Smooth muscle cell (in vitro differentiated cells): ENCODE measurements at regions not wholly inside any gene's neighbourhood (a gene's known extent, or its start where the extent isn't known, plus 50 kb on each side); places are given as distances from the start of the nearest gene placed in this dataset.

Experiments used
- DNase-seq: peaks from one replicate; lab custom pipeline; 2025; ENCODE audit not compliant: unreplicated experiment; lab: John Stamatoyannopoulos, UW
- H2AFZ ChIP-seq: fragments of 200-600 bp; sonication (generic); 2 replicates; pipeline ENCODE4 v1.6.0; 2016; ENCODE audit warnings: antibody characterized with exemption, low read depth, mild to moderate bottlenecking
- H3F3A ChIP-seq: fragments of 200-600 bp; sonication (generic); 2 replicates; pipeline ENCODE4 v1.6.0; 2017; ENCODE audit warnings: antibody characterized with exemption, low read depth
- H3K27ac ChIP-seq: fragments of 200-600 bp; sonication (generic); 2 replicates; pipeline ENCODE4 v1.5.1; 2016; ENCODE audit warnings: low read depth, mild to moderate bottlenecking
- H3K27me3 ChIP-seq: fragments of 200-600 bp; sonication (generic); 2 replicates; pipeline ENCODE4 v1.6.1; 2016; ENCODE audit warnings: low read depth, mild to moderate bottlenecking
- H3K36me3 ChIP-seq: fragments of 200-600 bp; sonication (generic); 2 replicates; pipeline ENCODE4 v1.5.1; 2016; ENCODE audit warnings: low read depth
- H3K4me1 ChIP-seq: fragments of 200-600 bp; sonication (generic); 2 replicates; pipeline ENCODE4 v1.5.1; 2016; ENCODE audit warnings: low read depth
- H3K4me2 ChIP-seq: fragments of 200-600 bp; sonication (generic); 2 replicates; pipeline ENCODE4 v1.6.0; 2016; ENCODE audit warnings: mild to moderate bottlenecking
- H3K4me3 ChIP-seq: fragments of 200-600 bp; sonication (generic); 2 replicates; pipeline ENCODE4 v1.5.1; 2016; ENCODE audit warnings: mild to moderate bottlenecking
- H3K79me2 ChIP-seq: fragments of 200-600 bp; sonication (generic); 2 replicates; pipeline ENCODE4 v1.6.0; 2016; ENCODE audit warnings: low read depth, mild to moderate bottlenecking
- H3K9ac ChIP-seq: fragments of 200-600 bp; sonication (generic); 2 replicates; pipeline ENCODE4 v1.6.0; 2016; ENCODE audit warnings: low read depth
- H3K9me3 ChIP-seq: fragments of 200-600 bp; sonication (generic); replicated peaks from 2 replicates; pipeline ENCODE4 v1.5.1; 2016; ENCODE audit warnings: low read depth
- H4K20me1 ChIP-seq: fragments of 200-600 bp; sonication (generic); 2 replicates; pipeline ENCODE4 v1.6.0; 2016; ENCODE audit warnings: low read depth
- CTCF ChIP-seq: fragments of 200-600 bp; sonication (generic); IDR thresholded peaks from 2 replicates; pipeline ENCODE4 v1.5.1; 2017; ENCODE audit warnings: borderline replicate concordance, mild to moderate bottlenecking, antibody characterized with exemption; ENCODE audit not compliant: insufficient read depth, poor library complexity, severe bottlenecking
- WGBS: methylation state at CpG from one replicate; pipeline ENCODE4 v1.1.7; 2016; ENCODE audit warnings: low lambda C conversion rate; 5-methylcytosine and 5-hydroxymethylcytosine counted together

GRCh38 chr3:148191966-148192365, 505.7 kb upstream of the AGTR1 start:
- H3K4me2 ChIP-seq = no peak overlapping the region
- 91% methylated on average over 5 of the region's 5 CpGs for WGBS

GRCh38 chr3:148197061-148197460, 500.6 kb upstream of the AGTR1 start:
- Histone ChIP-seq H3K4me1 (no peaks in the 10 kb centered on the region), H3K79me2 (no peaks in the 10 kb centered on the region), H3F3A (no peaks in the 10 kb centered on the region), H3K27me3 (no peaks in the 10 kb centered on the region), H4K20me1 (no peaks in the 10 kb centered on the region), H3K36me3 (no peaks in the 10 kb centered on the region), H3K9me3 (no peaks in the 10 kb centered on the region), H3K4me3 (no peak overlapping the region), H3K9ac (no peak overlapping the region), H2AFZ (no peak overlapping the region), H3K4me2 (no peak overlapping the region), H3K27ac (no peak overlapping the region)
- DNase-seq = no peak
- 88% methylated on average over 3 of the region's 3 CpGs for WGBS
- no peak for TF ChIP-seq CTCF

More at GRCh38 chr3:148191966-148192365, 505.7 kb upstream of the AGTR1 start:
- DNase-seq = no peak
- no peaks in the 10 kb centered on the region for H3F3A ChIP-seq
- TF ChIP-seq CTCF = no peak
- no peak overlapping the region for H3K4me3 ChIP-seq
- H3K79me2 ChIP-seq = no peaks in the 10 kb centered on the region
- no peak overlapping the region for H3K9ac ChIP-seq
- no peaks in the 10 kb centered on the region for H3K9me3 ChIP-seq
- no peaks in the 10 kb centered on the region for H3K4me1 ChIP-seq
- no peak overlapping the region for H3K27ac ChIP-seq
- H4K20me1 ChIP-seq = no peaks in the 10 kb centered on the region
- H3K36me3 ChIP-seq = no peaks in the 10 kb centered on the region
- no peaks in the 10 kb centered on the region for H3K27me3 ChIP-seq
- no peak overlapping the region for H2AFZ ChIP-seq

DNA sequence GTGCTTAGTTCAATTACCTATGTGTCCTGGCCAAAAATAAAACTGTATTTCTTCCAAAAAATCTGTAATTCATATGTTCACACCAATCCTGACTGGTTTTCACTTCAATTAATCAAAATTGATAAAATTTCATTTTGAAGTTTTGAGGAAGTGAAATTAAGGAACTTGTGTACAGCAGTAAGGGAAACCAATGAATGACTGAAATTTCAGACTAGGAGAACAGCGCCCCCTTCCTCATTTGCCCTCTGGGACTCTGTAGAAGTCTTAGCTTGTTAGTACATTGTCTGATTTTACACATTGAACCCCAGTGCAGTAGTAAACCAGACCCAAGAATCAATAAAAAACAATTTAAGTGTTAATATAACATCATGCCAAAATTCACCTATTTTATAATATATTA, 495.3 kb upstream of the AGTR1 start:
- WGBS = 52% methylated on average over 1 of the region's 1 CpG
- no peaks in the 10 kb centered on the region for H3K36me3 ChIP-seq
- H3K9me3 ChIP-seq = no peaks in the 10 kb centered on the region
- no peak overlapping the region for H3K9ac ChIP-seq
- no peaks in the 10 kb centered on the region for H3K79me2 ChIP-seq
- no peak overlapping the region for H3K4me3 ChIP-seq
- no peaks in the 10 kb centered on the region for H3K4me1 ChIP-seq
- no peaks in the 10 kb centered on the region for H3K27me3 ChIP-seq
- H3K27ac ChIP-seq = no peak overlapping the region
- TF ChIP-seq CTCF = no peak
- H4K20me1 ChIP-seq = no peaks in the 10 kb centered on the region
- no peak overlapping the region for H3K4me2 ChIP-seq
- no peak for DNase-seq
- H3F3A ChIP-seq = no peaks in the 10 kb centered on the region
- no peak overlapping the region for H2AFZ ChIP-seq

DNA sequence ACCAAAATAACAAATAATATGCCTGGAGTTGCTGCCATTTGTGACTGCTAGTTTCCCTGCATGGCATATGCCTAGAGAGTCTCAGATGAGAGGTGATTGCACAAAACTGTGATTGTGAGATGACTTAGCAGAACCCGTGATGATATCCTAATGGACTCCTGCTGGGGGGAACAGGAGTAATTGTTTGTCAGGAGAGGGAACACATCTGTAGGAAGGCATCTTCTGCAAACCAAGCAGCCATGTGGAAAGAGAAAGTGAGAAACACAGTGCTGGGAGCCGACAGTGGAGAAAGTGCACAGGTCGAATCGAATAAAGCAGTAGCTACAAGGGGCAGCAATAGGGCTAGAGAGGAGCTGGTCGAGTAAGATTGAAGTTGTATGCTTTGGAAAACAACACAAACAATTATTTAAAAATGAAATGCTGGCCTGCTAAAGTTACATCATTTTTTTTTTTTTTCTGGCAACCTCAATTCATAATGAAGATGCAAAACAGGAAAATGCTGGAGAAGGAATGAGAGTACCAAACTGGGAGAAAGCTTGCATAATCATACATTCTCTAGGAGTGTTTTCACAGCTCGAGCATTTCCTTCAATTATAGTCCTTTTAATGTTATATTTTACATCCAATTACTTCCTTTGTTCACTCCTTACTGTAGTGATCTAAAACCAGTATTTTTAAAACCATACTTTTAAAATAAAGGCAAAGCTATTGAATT, 494.2 kb upstream of the AGTR1 start:
- 83% methylated on average over 6 of the region's 6 CpGs for WGBS
- Histone ChIP-seq H3K27ac (no peak overlapping the region), H3K4me2 (no peak overlapping the region), H3K27me3 (no peaks in the 10 kb centered on the region), H4K20me1 (no peaks in the 10 kb centered on the region), H3F3A (no peaks in the 10 kb centered on the region), H3K36me3 (no peaks in the 10 kb centered on the region), H3K9me3 (no peaks in the 10 kb centered on the region), H3K79me2 (no peaks in the 10 kb centered on the region), H3K4me3 (no peak overlapping the region), H3K9ac (no peak overlapping the region), H3K4me1 (no peaks in the 10 kb centered on the region), H2AFZ (no peak overlapping the region)
- no peak for TF ChIP-seq CTCF
- no peak for DNase-seq
